Thymus (tissue), 11 donors: ENCODE measurements at regions not wholly inside any gene's neighbourhood (a gene's known extent, or its start where the extent isn't known, plus 50 kb on each side); places are given as distances from the start of the nearest gene placed in this dataset.
A peak's percentile ranks its signal among the peaks of the same experiment; 100 is the strongest.

ENCODE experiments used
- DNase-seq, 9 donors: peaks; one replicate each; pipeline ENCODE4 v3.0.0-alpha.2; 2013; ENCODE audit warnings: low spot score in 9 of 9, low read depth in 6 of 9, missing footprints in 1 of 9
- H3K27ac ChIP-seq, 2 donors: one replicate each; pipeline ENCODE4 v1.5.1; 2013; ENCODE audit warnings: control low read depth in 1 of 2, low read depth in 1 of 2, low read length in 1 of 2, mild to moderate bottlenecking in 1 of 2, moderate library complexity in 1 of 2
- H3K27me3 ChIP-seq, 2 donors: one replicate each; pipeline ENCODE4 v1.5.1; 2013; ENCODE audit warnings: low read length in 1 of 2; ENCODE audit not compliant: control insufficient read depth in 2 of 2, insufficient read depth in 1 of 2
- H3K36me3 ChIP-seq, 2 donors: one replicate each; pipeline ENCODE4 v1.5.1; 2013; ENCODE audit warnings: low read length in 1 of 2, mild to moderate bottlenecking in 1 of 2, moderate library complexity in 1 of 2; ENCODE audit not compliant: control insufficient read depth in 2 of 2, insufficient read depth in 2 of 2
- H3K4me1 ChIP-seq, 2 donors: one replicate each; pipeline ENCODE4 v1.5.1; 2013; ENCODE audit warnings: low read length in 2 of 2; ENCODE audit not compliant: control insufficient read depth in 2 of 2, insufficient read depth in 2 of 2
- H3K4me3 ChIP-seq, 2 donors: one replicate each; pipeline ENCODE4 v1.5.1; 2013; ENCODE audit warnings: low read length in 2 of 2, control low read depth in 1 of 2, mild to moderate bottlenecking in 1 of 2
- H3K9me3 ChIP-seq, 2 donors: one replicate each; pipeline ENCODE4 v1.5.1; 2013; ENCODE audit warnings: low read length in 1 of 2, mild to moderate bottlenecking in 1 of 2; ENCODE audit not compliant: control insufficient read depth in 2 of 2, insufficient read depth in 1 of 2
- WGBS: extraction: QIAGEN DNeasy Blood & Tissue Kit; methylation state at CpG from one replicate; pipeline ENCODE4 v1.1.7; 2013; 5-methylcytosine and 5-hydroxymethylcytosine counted together
- donor health status: healthy.

DNA sequence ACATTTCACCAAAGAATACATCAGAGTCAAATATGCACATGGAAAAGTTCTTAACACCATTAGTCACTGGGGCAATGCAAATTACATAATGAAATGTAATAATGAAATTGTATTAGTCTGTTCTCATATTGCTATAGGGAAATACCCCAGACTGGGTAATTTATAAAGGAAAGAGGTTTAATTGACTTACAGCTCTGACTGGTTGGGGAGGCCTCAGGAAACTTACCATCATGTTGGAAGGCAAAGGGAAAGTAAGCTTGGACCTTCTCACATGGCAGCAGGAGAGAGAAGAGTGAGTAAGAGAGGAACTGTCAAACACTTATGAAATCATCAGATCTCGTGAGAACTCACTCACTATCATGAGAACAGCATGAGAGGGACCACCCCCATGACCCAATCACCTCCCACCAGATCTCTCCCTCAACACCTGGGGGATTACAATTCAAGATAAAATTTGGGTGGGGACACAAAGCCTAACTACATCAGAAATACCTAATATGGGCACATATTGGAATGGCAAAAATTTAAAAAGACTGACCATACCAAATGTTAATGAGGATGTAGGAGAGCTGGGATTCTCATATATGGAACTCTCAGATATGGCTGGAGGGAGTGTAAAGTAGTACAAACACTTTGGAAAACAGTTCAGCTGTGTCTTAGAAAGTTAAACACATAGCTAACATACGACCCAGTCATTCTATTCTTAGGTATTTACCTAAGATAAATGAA lies 65.1 kb upstream of the CD44 start:
- Histone ChIP-seq H3K9me3 (peaks cover 0 to 3% of the 10 kb centered on the region in 2 donors), H3K36me3 (no peaks in the 10 kb centered on the region), H3K4me1 (peaks cover 13 to 26% of the 10 kb centered on the region in 2 donors), H3K4me3 (no peak overlapping the region), H3K27me3 (no peaks in the 10 kb centered on the region), H3K27ac (no peak overlapping the region)
- no peak for DNase-seq
- WGBS: 95% methylated on average over 2 of the region's 2 CpGs

DNA sequence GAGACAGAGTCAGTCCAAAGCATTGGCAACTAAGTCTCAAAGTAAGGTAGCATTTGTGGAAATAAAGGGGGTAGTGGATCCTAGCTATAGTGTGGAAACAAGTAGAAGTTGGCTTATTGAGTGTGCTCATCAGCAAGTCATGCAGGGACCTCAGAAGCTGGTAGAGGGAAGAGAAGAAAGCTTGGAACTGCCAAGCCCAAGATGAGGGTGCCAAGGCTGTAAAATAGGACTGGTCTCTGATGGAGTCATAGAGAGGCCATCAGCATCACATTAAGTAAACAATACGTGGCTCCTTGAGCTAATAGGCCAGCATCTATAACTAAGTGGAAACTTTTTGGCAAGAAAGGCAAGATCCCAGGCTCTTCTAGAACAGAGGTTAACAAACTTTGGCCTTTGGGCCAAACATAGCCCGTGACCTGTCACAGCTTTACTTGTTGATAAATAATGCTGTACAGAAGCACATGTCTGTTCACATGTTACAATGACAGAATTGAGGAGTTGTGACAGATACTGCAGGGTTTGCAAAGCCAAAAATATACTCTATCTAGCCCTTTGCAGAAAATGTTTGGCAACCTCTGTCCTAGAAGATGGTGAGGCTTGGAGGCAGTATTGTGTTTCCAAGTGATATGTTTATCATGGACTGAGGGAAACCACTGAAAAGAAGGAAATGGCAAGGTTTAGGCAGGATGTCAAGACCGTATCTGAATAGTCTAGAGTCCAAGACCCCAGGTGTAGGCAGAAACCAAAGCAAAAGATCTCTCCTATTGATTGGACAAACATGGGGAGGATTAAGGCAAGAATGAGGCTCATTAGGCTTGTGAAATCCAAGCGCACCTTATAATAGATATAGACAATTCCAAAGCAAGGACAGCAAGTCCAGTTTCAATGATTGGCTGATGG lies 62.5 kb upstream of the CD44 start:
- H3K4me3 ChIP-seq: no peak overlapping the region
- no peaks in the 10 kb centered on the region for H3K36me3 ChIP-seq
- peaks cover 13 to 42% of the 10 kb centered on the region in 2 donors for H3K4me1 ChIP-seq
- 84% methylated on average over 4 of the region's 4 CpGs for WGBS
- DNase-seq: no peak
- H3K27me3 ChIP-seq: no peaks in the 10 kb centered on the region
- peaks cover 0 to 3% of the 10 kb centered on the region in 2 donors for H3K9me3 ChIP-seq
- peak overlapping the region in 1 of 2 donors; percentile 50 for H3K27ac ChIP-seq

GRCh38 chr11:35077709-35078469 lies 61.1 kb upstream of the CD44 start:
- DNase-seq: peak in 8 of 9 donors; percentile 52 to 91 (median 72)
- no peaks in the 10 kb centered on the region for H3K27me3 ChIP-seq
- WGBS: 7% methylated on average over 5 of the region's 5 CpGs
- H3K9me3 ChIP-seq: peaks cover 0 to 3% of the 10 kb centered on the region in 2 donors
- peaks cover 20 to 56% of the 10 kb centered on the region in 2 donors for H3K4me1 ChIP-seq
- H3K36me3 ChIP-seq: no peaks in the 10 kb centered on the region
- peak overlapping the region; percentile 72 to 82 for H3K27ac ChIP-seq
- no peak overlapping the region for H3K4me3 ChIP-seq

DNA sequence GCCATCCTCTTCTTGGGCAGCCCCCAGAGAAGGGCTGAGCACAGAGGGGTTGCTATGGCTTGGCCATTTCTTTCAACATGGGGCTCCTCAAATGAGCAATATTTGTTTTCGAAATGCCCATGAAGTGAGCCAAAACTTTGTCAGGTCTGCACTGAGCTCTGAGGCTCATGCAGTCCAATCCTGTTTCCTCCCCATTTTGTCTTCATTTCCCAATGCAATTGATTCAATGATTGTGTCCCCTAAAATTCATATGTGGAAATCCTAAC lies 60.6 kb upstream of the CD44 start:
- no peak for DNase-seq
- Histone ChIP-seq H3K4me1 (peaks cover 23 to 61% of the 10 kb centered on the region in 2 donors), H3K27me3 (no peaks in the 10 kb centered on the region), H3K9me3 (peaks cover 0 to 3% of the 10 kb centered on the region in 2 donors), H3K27ac (peak overlapping the region; percentile 72 to 82), H3K4me3 (no peak overlapping the region), H3K36me3 (no peaks in the 10 kb centered on the region)
- 98% methylated on average over 1 of the region's 1 CpG for WGBS

DNA sequence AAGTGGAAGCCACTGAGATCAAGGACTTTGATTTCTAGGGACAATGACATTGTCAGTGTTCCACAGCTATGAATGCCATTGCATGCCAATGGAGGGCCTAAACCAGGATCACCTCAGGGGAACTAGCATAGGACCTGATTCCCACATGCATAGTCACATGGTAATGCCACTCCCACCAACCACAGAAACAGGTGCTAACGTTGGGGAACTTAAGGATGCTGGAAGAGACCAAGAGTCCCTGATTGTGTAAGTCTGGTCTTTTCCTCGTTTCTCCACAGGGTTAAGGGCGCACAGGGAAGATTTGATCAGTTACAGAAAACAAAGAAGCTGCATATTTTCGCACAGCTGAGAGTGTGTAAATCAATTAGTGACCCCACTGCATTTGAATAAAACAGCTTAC lies 59.4 kb upstream of the CD44 start:
- Histone ChIP-seq H3K4me1 (peaks cover 25 to 71% of the 10 kb centered on the region in 2 donors), H3K27ac (no peak overlapping the region), H3K9me3 (peaks cover 0 to 3% of the 10 kb centered on the region in 2 donors), H3K36me3 (no peaks in the 10 kb centered on the region), H3K27me3 (no peaks in the 10 kb centered on the region), H3K4me3 (no peak overlapping the region)
- WGBS: 53% methylated on average over 4 of the region's 4 CpGs
- DNase-seq: no peak

DNA sequence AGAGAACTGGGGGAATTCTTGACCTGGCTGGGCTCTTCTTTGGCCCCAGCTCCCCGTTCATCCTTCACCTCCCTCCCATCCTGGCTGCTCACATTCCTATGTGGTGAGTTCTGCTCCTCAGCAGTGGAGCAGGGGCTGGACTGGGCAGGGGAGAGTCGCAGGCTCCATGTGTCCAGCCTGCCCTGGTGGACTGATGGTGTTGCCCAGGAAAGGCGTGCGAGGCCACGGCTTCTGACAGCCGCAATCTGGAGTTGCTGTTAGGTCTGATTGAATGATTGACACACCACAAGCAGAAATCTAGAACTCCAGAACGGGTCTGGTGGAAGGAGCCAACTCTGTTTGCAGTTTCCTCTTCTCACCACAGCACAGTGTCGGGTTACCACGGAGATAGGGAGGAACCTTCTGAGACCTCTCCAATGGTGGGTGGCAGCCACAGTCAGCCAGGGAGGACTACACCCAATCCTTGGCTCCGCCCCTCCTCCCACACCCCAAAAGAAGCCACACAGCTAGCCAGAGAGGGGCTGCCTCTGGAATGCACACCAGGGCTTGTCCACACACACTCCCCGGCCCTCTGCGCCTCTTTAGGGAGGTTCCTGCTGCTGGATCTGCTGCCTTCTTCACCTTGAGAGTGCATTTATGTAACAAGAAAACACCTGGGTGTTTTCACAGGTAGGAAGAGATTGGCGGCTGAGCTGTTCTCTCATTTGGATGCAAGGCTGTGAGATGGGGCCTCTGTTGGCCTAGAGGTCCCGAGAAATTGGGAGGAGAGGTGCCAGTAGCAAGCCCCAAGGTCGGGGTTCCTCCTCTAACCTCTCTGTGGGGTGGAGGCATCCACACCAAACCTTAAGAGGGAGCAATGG lies 56.4 kb upstream of the CD44 start:
- peak overlapping the region; percentile 85 to 93 for H3K27ac ChIP-seq
- H3K36me3 ChIP-seq: no peaks in the 10 kb centered on the region
- H3K27me3 ChIP-seq: no peaks in the 10 kb centered on the region
- peaks cover 0 to 3% of the 10 kb centered on the region in 2 donors for H3K9me3 ChIP-seq
- peaks cover 24 to 66% of the 10 kb centered on the region in 2 donors for H3K4me1 ChIP-seq
- no peak overlapping the region for H3K4me3 ChIP-seq
- DNase-seq: peak in 8 of 9 donors; percentile 58 to 92 (median 74)
- 36% methylated on average over 15 of the region's 15 CpGs for WGBS

DNA sequence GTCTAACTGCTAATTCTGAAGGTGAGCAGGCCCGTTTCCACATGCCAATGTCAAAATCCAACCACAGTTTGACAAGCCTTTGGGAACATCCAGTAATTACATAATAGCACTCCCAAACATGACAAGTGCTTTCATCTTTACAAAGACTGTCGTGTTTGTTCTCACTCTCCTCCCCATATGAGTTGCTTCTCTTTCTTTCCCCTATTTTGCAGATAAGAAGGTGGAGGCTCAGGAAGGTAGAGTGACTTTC lies 55.9 kb upstream of the CD44 start:
- no peak for DNase-seq
- H3K9me3 ChIP-seq: peaks cover 0 to 3% of the 10 kb centered on the region in 2 donors
- WGBS: 64% methylated on average over 2 of the region's 2 CpGs
- H3K27me3 ChIP-seq: no peaks in the 10 kb centered on the region
- no peaks in the 10 kb centered on the region for H3K36me3 ChIP-seq
- peak overlapping the region; percentile 85 to 93 for H3K27ac ChIP-seq
- H3K4me1 ChIP-seq: peaks cover 19 to 66% of the 10 kb centered on the region in 2 donors
- H3K4me3 ChIP-seq: no peak overlapping the region

DNA sequence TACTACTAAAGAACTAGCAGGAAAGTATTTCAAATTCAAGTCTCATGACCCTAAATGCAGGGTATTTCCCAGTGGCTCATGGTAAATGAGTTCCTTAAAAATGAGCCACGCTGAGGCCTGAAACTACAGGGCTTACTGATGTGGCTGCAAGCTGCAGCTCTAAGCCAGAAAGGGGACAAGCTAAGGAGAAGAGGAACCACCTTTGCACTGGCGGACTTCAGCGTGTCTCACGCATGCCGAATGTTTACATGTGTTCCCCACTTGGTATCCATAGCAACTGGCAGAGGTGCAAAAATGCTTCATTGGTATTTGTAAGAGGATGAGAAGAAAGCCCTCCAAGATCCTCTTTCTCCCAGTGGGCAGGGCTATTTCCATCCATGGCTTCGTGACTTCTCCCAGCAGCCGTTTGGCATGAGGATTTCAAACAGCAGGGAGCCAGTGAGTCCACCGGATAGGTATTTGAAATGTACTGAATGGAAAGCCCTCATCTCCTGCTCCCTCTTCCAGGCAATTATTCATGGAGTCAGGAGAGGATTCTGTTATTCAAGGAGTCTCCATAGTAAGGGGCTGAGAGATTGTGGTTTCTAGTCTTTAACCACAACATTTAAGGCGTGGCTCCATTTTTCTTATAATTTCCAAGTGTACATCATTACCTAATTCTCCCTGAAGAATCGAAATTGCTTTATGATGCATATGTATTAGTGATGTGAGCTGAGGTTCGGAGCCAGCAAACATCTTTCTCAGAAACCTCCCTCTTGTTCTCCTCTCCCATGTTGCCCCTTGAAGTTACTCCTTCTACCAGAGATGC lies 55.3 kb upstream of the CD44 start:
- Histone ChIP-seq H3K9me3 (peaks cover 0 to 3% of the 10 kb centered on the region in 2 donors), H3K36me3 (no peaks in the 10 kb centered on the region), H3K4me3 (no peak overlapping the region), H3K27me3 (no peaks in the 10 kb centered on the region), H3K27ac (peak overlapping the region; percentile 57 to 85), H3K4me1 (peaks cover 14 to 64% of the 10 kb centered on the region in 2 donors)
- DNase-seq: peak in 3 of 9 donors; percentile 51 to 78 (median 60)
- whole genome bisulfite sequencing: 30% methylated on average over 11 of the region's 11 CpGs
